Breast epithelium (tissue), 4 donors: ENCODE measurements at regions not wholly inside any gene's neighbourhood (a gene's known extent, or its start where the extent isn't known, plus 50 kb on each side); places are given as distances from the start of the nearest gene placed in this dataset.

Experiments
- DNase-seq, 2 donors: peaks; one replicate each; pipeline ENCODE4 v3.0.0-alpha.2; 2019; ENCODE audit warnings: low spot score in 2 of 2
- H3K27ac ChIP-seq, 2 donors: fragments of 200-600 bp; sonication (generic) in 1 of 2; one replicate each; pipeline ENCODE4 v1.5.1; 2016 to 2019; ENCODE audit warnings: mild to moderate bottlenecking in 1 of 2
- H3K27me3 ChIP-seq, 2 donors: fragments of 200-600 bp; sonication (generic) in 1 of 2; one replicate each; pipeline versions ENCODE4 v1.5.1 to v1.6.0; 2017 to 2019; ENCODE audit warnings: control low read depth in 1 of 2, mild to moderate bottlenecking in 1 of 2
- H3K36me3 ChIP-seq: fragments of 200-600 bp; one replicate; pipeline ENCODE4 v1.5.1; 2019
- H3K4me1 ChIP-seq, 2 donors: fragments of 200-600 bp; sonication (generic); one replicate each; pipeline ENCODE4 v1.5.1; 2016 to 2019; ENCODE audit warnings: control low read depth in 1 of 2
- H3K4me3 ChIP-seq, 3 donors: fragments of 200-600 bp; sonication (generic); 1 replicate in 2 of 3; 2 replicates in 1 of 3; pipeline ENCODE4 v1.5.1; 2016 to 2019; ENCODE audit warnings: mild to moderate bottlenecking in 3 of 3, moderate library complexity in 2 of 3
- H3K9me3 ChIP-seq, 2 donors: fragments of 200-600 bp; sonication (generic) in 1 of 2; one replicate each; pipeline ENCODE4 v1.5.1; 2016 to 2019; ENCODE audit warnings: control low read depth in 1 of 2
- CTCF ChIP-seq, 3 donors: fragments of 450-650 bp; IDR thresholded peaks; one replicate each; pipeline ENCODE4 v1.5.1; 2016 to 2017; ENCODE audit warnings: antibody characterized with exemption in 3 of 3, mild to moderate bottlenecking in 3 of 3, moderate library complexity in 3 of 3
- POLR2A ChIP-seq: fragments of 450-650 bp; IDR thresholded peaks from one replicate; pipeline ENCODE4 v1.6.1; 2016; ENCODE audit warnings: antibody characterized with exemption, mild to moderate bottlenecking, moderate library complexity
- POLR2AphosphoS5 ChIP-seq, 3 donors: sonication (generic); formaldehyde crosslinking; IDR thresholded peaks; one replicate each; pipeline ENCODE4 v1.6.1; 2017; ENCODE audit warnings: antibody characterized with exemption in 3 of 3
- intact Hi-C: fragments of 100-400 bp; cut with DNase I; formaldehyde crosslinking; loops from one replicate; pipeline ENCODE4 v1.15.1; 2023; ENCODE audit warnings: low total_unique reads

- H3K4me3 ChIP-seq: no peak overlapping the region
- intact Hi-C loops: no loop called here
- no peaks in the 10 kb centered on the region for H3K9me3 ChIP-seq
- no peak for DNase-seq
- H3K27ac ChIP-seq: no peak overlapping the region
- TF ChIP-seq POLR2A (no peak), CTCF (IDR thresholded peaks at IDR 0.05) (no peak), POLR2AphosphoS5 (IDR thresholded peaks at IDR 0.05) (no peak)
- H3K4me1 ChIP-seq: no peaks in the 10 kb centered on the region
- H3K27me3 ChIP-seq: no peaks in the 10 kb centered on the region
- no peaks in the 10 kb centered on the region for H3K36me3 ChIP-seq
Observed at GRCh38 chr6:129778793-129779192, 68.8 kb upstream of the ARHGAP18 start.

GRCh38 chr6:129777371-129777770 is 67.4 kb upstream of the ARHGAP18 start:
- DNase-seq: no peak
- Histone ChIP-seq H3K4me3 (no peak overlapping the region), H3K27ac (no peak overlapping the region), H3K9me3 (no peaks in the 10 kb centered on the region), H3K27me3 (no peaks in the 10 kb centered on the region), H3K36me3 (no peaks in the 10 kb centered on the region), H3K4me1 (no peaks in the 10 kb centered on the region)
- intact Hi-C loops: no loop called here
- TF ChIP-seq POLR2AphosphoS5 (IDR thresholded peaks at IDR 0.05): no peak

- Histone ChIP-seq H3K36me3 (no peaks in the 10 kb centered on the region), H3K9me3 (no peaks in the 10 kb centered on the region), H3K27me3 (no peaks in the 10 kb centered on the region), H3K4me3 (no peak overlapping the region), H3K27ac (no peak overlapping the region), H3K4me1 (no peaks in the 10 kb centered on the region)
- TF ChIP-seq POLR2A (no peak), CTCF (IDR thresholded peaks at IDR 0.05) (no peak), POLR2AphosphoS5 (IDR thresholded peaks at IDR 0.05) (no peak)
- intact Hi-C loops: no loop called here
- no peak for DNase-seq
Observed at GRCh38 chr6:129776542-129777330, 66.8 kb upstream of the ARHGAP18 start.

GRCh38 chr6:129774697-129775447 is 64.9 kb upstream of the ARHGAP18 start:
- intact Hi-C loops: no loop called here
- Histone ChIP-seq H3K27ac (no peak overlapping the region), H3K4me1 (no peaks in the 10 kb centered on the region), H3K36me3 (no peaks in the 10 kb centered on the region), H3K4me3 (peak overlapping the region in 2 of 3 donors; percentile 10 to 32), H3K9me3 (no peaks in the 10 kb centered on the region), H3K27me3 (no peaks in the 10 kb centered on the region)
- DNase-seq: peak in 1 of 2 donors; percentile 56
- TF ChIP-seq POLR2AphosphoS5 (IDR thresholded peaks at IDR 0.05) (no peak), POLR2A (no peak), CTCF (IDR thresholded peaks at IDR 0.05) (peak in 2 of 3 donors; percentile 22 to 62)

GRCh38 chr6:129773304-129773703 is 63.3 kb upstream of the ARHGAP18 start:
- no peak overlapping the region for H3K4me3 ChIP-seq
- H3K4me1 ChIP-seq: no peaks in the 10 kb centered on the region
- no peak for DNase-seq
- no peak overlapping the region for H3K27ac ChIP-seq
- intact Hi-C loops: no loop called here
- no peaks in the 10 kb centered on the region for H3K27me3 ChIP-seq
- H3K36me3 ChIP-seq: no peaks in the 10 kb centered on the region
- TF ChIP-seq POLR2A (no peak), POLR2AphosphoS5 (IDR thresholded peaks at IDR 0.05) (no peak), CTCF (IDR thresholded peaks at IDR 0.05) (no peak)
- H3K9me3 ChIP-seq: no peaks in the 10 kb centered on the region
